ENCODE measurements at regions not wholly inside any gene's neighbourhood (a gene's known extent, or its start where the extent isn't known, plus 50 kb on each side); places are given as distances from the start of the nearest gene placed in this dataset.

DNA sequence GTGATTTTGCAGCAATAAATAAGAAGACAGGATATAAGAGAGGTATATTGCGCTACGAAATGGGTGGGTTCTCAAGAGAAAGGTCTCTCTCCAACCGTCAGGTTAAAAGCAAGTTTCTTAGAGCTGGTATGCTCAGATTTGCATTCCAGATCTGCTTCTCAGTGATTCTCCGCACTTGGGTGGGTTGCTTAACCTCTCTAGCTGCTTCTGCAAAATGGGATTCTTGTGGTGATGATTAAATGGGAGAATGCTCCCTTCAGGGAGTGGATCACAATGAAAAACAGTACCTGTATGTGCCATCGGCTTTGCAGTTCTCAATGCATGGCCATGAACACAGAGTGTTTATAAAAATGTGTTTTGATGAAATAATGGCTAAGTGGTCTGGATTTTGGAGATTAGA, 477.7 kb downstream of the TNS1 start:
- DNase-seq (ENCODE audit: low read depth in 2 of 2), result no peak

DNA sequence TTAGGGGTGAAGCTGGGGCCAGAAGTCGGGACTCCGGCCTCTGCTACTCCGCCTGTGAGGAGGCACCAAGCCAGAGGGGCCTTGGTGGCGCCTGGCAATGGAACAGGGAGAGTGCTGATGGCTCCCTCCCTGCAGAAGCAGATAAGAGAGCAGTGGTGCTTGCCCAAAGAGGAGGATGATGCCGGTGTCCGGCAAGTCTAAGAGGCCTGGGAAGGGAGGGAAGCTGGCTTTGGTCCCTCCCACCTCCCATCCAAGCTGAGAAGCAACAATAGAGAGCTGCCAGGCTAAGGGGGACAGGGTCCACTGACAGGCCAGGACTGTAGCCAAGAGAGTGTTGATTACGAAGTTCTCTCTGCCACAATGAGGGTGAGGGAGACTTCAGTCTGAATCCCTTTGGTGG, 479.5 kb downstream of the TNS1 start:
- DNase-seq (ENCODE audit: low read depth in 2 of 2), result no peak

DNA sequence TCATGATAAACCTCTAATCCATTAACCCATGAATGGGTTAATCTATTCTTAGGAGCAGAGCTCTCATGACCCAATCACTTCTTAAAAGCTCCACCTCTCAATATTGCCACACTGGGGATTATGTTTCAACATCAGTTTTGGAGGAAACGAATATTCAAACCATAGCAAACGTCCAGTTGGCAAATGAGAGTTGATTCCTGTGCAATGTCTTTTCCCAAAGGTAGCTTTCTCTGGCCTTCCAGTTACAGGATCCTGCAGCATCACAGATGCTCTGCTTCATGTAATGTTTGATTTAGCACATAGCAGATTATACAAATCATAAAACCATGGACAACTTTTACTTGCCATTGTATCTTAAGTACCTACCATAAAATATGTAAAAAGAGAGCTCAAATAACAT, 481.0 kb downstream of the TNS1 start:
- DNase-seq (ENCODE audit: low read depth in 2 of 2), result peak in 1 of 2 experiments; percentile 4

DNA sequence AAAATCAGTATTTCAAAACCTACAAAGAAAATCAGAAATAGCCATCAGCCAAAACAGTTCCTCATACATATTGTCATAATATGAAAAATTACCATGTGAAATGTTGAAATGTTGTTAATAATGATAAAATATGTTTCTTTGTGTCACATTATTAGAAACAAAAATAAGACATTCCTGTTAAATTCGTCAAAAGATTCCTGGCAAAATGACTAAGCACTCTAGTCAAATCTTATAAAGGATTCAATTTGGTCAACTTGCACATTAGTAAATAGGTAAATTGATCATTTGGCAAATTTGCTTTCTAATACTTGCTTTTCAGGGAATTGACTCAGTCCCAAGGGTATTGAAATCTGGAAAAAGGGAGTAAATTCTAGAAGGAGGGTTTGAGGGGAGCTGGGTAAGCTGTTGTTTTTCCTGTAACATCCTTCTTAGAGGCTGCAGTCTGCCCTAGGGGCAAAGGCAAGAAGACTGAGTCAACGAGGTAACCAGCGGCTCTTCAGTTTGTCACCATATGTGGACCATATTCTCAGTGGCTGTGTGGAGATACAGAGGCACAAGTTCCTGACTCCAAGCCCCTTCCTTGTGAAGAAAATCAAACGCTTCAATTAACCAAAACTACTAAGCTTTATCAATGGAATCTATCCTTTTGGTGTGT, 482.3 kb downstream of the TNS1 start:
- peak; percentile 23 to 24 for DNase-seq (ENCODE audit: low read depth in 2 of 2)

DNA sequence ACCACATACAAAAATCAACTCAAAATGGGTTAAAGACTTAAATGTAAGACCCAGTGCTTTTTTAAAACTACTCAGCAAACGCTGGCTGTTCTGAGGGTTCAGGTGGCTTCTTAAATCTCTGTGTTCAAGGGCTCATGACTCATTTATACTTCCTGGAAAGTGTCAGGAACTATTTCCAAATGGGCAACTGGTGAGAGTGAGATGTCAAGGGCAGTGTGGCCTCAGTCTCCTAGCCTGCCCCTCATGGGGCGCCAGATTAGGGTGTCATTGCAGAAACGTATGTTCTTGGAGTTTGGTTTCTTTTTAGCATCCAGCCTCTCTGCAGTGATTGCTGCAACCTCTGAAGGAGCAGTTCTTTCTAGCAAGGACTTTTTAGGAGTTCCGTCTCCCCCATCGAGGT, 485.4 kb downstream of the TNS1 start:
- DNase-seq (ENCODE audit: low read depth in 2 of 2), result no peak

DNA sequence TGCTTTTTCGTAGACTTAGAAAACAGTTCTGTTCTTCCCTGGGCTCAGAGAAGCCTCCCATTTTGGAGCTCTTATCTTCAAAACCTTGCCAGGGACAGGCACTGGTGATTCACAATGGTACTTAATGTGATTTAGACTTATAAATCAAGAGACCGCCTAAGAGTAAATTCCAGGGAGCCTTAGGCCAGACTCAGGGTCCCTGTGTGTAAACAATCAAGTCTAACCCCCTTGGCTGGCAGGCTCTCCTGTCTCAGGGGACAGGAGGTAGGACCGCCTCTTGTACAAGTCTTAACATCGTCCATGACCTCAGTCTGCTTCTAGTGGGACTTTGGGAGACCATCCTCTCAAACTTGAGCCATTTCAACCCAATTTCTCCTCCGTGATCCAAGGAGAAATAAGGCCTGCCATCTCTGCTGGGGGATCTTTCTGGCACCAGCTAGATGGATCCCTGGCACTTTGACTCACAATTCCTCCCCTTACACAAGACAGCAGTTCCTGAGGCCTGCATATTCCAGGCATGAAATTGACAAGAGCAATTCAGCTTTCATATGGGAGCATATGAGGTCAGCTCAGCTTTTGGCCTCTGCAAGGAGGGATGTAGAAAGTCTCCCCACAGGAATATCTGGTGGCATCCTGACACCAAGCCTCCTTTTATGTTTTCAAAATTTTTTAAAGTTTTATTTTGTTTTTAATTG, 487.0 kb downstream of the TNS1 start:
- DNase-seq (ENCODE audit: low read depth in 2 of 2), result no peak

DNA sequence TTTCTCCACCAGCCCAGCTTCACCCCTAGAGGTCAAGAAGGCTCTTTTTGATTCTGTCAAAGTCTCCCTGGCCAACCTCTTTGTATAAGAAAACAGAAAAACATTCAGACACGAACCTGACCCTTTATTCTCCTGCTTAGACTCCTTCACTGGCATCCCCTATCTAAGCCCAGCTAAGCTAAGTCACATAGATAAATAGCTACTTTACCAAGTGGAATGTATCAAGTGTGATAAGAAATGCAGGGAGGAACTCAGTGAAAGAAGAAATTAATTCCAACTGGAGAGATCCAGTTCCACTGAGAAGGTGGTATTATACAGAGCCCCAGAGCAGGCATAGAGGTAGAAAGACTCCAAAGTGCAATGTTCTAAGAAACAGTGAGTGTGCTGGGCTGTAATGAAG, 489.5 kb downstream of the TNS1 start:
- DNase-seq (ENCODE audit: low read depth in 2 of 2), result no peak

DNA sequence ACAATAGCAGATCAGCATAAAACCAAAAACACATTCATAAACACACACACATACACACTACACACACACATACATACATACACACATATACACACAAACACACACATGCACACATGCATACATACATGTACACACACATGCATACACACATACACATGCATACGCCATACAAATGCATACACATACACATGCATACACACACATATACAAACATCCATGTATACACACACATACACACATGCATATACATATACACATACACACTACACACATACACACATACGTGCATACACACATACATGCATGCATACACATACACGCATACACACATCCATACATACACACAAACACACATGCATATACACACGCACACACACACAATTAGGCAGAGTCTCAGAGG, 490.1 kb downstream of the TNS1 start:
- DNase-seq (ENCODE audit: low read depth in 2 of 2), result no peak

DNA sequence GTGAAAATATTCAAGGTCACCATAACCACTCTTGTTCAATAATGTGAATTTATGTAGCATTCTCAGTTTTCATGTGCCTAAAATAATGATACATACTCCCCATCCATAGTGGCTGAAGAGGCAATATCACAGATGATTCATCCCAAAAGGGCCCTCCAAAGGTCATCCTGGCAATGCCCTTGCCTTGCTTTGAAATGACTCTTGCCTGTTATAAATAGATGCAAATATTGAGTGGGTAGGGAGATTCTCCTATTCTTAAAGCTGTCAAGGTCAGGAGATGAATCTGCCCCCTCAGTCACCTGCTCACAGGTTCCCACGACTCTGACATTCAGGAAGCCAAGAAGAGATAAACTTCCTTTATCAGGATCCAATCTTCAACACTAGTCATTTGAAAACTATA, 490.5 kb downstream of the TNS1 start:
- no peak for DNase-seq (ENCODE audit: low read depth in 2 of 2)

DNA sequence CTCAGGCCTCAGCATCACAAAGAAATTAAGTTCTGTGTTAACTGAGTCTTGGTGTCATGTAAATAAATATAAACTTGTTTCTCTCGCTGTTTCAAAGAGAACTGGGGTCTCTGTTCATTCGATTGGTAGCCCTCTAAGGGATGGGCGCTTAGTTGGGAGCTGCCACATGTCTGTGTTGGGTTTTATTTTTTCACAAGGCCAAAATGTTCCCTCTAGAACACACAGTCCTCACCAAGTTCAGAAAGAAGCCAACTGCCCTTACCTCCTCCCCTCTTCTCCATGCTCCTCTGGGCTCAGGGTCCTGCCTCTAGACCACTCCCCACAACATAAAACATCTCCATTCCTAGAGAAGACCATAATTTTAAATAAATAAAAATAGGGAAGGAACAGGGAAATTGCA, 490.9 kb downstream of the TNS1 start:
- DNase-seq (ENCODE audit: low read depth in 2 of 2), result no peak

DNA sequence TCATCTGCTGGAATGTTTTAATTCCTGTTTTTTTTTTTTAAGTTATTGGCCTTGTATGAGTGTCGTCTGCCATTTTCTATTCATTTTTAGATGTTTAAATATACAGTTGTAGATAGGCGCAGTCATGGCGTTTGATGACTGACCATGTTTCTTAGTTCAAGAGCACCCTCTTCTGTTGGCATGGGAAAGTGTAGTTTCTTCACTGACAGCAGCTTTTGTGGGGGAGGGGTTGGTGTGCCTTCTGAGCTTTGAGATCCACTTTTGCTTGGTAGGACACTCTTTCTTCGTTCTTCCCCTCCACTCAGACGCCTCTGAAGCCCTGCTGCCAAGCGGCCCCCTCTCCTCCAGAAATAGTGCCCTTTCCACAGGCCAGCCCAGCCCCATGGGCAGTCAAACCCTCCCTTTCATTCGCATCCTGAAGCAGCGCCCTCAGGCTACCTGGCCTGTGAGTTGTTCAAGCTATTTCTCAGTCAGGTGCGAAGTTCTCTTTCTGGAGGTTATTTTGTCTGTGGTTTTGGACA, 492.0 kb downstream of the TNS1 start:
- DNase-seq (ENCODE audit: low read depth in 2 of 2), result peak; percentile 70 to 74

DNA sequence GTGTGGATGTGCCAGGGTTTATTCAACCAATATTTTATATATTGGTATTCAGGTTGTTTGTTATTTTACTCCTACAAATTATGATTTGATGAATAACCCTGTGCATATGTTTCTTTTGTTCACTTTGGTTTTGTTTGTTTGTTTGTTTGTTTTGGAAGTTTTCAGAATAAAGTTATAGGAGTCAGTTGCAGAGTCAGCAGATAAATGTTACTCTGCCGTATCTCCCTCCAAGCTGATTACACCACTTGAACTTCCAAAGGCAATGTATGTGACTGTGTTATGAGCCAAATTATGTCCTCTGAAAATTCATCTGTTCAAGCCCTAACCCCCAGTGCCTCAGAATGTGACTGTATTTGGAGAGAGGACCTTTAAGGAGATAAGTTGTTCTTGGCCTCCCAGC, 497.5 kb downstream of the TNS1 start:
- no peak for DNase-seq (ENCODE audit: low read depth in 2 of 2)

DNA sequence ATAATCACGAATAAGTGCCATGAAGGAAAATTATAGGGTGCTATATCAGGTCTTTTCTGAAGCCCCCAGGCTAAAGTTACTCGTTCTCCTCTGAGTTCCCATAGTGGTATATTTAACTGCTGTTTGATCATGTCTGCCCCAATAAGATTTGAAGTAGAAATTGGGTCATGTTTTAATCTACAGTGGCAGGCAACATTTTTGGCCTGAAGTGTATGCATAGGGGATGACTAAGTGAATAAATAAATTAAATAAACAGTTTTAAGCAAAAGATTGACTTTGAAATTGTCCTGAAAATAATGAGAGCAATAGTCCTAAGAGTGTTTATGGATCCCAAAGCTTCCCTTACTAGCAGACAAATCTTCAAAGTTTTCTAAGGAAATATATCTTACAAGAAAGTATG, 500.9 kb downstream of the TNS1 start:
- no peak for DNase-seq (ENCODE audit: low read depth in 2 of 2)

DNA sequence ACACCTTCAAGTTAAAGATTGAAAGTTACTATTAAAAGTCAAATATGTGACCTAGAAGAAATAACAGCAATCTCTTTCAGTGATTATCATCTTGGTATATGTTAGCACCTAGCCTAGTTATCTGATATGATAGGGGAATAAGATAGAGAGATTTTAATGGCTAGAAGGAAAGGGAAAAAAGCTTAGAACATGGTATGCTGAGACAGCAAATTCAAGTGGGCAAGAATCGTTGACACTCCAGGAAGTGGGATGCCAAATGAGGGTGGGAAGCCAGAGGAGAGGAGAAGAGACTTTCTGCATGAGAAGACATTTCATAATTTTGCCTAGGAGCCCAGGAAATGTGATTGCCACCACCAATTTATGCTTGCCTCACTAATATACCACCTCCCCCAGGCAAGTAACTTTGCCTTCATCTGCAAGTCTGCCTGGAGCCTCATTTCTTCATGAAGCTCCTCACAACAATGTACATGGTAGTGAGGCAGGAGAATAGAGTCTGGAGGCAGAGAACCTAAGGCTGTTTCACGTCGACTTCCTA, 504.9 kb downstream of the TNS1 start:
- DNase-seq (ENCODE audit: low read depth in 2 of 2), result no peak

DNA sequence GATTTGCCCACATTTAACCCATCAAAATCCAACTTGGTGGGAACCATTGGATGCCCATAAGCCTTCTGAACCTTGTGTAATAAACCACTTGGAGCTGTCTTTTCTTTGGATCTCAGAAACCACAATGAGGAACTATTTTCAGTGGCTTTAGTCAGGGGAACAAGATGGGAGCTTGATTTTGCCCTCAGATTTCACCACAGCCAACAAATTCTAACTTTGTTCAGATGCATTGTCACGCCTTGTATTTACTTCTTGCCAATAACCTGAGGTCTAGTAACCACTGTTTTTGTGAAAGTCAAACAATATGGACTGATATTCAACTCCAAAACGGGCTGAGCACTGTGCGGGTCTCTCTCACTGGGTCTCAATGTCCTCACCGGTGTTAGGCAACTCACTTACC, 508.2 kb downstream of the TNS1 start:
- no peak for DNase-seq (ENCODE audit: low read depth in 2 of 2)

DNA sequence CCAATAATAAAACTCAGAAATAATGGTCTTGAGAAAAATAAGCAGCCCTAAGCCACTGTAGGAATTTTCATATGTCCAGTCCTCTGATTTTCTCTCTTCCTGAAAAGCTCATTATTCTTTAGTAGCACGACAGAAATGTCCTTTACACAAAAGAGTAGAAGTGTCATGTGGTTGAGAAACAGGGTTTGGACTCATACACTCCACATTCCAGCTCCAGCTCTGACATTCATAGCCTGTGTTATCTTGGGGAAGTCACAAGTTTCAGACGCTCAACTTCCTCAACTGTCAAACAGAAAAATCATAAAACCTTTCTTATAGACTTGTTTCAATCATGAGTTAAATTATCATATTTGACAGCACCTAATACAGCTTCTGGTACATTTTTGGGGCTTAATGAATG, 511.5 kb downstream of the TNS1 start:
- DNase-seq (ENCODE audit: low read depth in 2 of 2), result no peak

DNA sequence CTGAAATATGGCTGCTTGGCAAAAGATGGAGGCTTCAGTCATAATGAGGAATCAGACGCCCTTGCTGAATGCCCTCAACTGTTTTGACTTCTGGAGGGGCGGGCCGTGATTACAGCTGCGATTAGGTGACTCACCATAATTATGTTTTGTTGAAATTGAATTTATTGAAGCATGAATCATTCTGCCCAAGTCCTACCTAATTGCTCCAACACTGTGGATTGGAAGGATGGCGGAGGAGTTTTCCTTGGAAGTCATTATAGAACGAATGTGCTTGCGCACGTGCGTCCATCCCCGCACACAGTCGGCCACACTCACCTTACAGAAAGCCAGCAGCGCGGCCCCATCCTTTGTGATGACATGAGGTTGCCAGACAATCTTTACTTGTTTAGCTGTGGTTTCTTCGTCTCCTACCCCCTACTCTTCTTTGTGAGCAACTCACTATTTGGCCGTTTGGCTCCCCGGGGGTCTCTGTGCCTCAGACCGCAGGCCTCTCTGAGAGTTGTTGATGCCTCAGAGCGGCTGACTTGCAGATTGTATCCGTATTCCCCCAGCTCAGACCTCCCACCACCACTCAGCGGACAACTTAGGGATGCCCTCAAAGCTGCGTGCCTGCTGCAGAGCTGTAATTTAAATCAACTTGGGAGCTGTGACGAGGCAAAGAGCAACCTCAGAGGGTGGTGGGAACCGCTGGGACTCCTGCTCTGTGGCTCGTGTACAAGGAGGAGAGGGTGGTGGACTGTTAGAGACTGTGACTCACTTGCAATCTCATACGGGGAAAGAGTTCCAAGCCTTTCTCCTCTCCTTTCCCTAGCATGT, 513.4 kb downstream of the TNS1 start:
- no peak for DNase-seq (ENCODE audit: low read depth in 2 of 2)

DNA sequence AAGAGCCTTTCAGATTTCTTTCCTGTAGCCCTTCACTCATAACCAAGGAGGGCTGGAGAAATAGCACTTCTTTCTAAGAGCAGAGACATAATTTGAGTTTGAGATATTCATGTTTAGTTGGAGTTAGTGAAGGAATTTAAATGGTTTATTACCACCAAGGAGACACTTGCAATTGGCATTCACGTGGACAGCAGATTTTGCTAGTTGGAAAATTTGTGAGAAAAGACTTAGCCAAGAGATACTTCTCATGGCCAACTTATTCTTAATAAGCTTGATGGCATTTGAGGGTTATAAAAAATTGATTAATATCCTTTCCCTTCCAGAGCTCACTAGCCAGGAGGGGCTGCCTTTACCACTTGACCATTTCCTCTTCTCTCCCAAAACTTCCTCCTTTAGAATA, 518.7 kb downstream of the TNS1 start:
- DNase-seq (ENCODE audit: low read depth in 2 of 2), result no peak

DNA sequence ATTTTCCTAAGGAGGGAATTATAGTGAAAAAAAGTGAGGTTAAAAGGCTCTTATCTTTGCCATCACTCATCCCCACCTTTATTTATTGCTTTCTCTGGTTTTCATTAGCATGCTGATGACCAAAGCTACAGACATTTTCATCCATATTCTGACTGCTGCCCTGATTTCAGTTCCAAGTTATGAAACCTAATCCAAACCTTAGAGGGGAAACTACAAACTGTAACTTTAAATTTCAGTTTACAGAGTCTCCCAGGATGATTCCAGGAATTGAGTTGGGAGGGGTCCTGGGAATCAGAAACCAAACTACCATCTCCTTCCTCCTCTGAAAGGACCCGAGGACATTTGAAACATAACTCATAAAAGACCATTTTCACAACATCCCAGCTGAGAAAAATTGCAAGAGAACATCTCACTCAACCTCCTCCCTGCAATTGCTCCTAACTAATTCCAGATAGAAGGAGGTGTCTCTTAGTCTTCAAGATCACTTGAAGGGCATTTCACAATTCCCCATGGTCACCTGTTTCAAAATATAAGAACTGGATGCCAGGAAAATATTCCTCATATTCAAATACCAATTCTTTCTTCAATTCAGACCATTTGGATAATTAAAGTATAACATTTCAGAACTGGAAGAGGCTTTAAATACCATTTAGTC, 520.6 kb downstream of the TNS1 start:
- peak; percentile 64 for DNase-seq (ENCODE audit: low read depth in 2 of 2)

DNA sequence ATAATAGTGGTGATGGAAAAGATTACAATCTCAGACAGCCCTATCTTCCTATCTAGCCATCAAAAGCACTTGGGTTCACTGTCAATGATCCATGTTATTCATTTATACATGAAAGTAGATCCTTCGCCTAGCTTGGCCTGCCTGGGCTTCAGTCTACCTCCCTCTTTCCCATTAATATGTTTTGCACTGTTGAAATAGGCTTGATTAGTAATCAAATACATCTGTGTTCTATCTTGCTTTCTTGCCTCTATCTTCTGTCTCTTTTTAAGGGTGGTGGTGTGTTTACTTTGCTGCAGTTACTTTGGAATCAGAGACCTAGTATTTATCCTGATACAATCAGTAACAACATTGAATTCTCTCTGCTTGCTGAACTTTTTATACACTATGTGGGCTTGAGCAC, 521.2 kb downstream of the TNS1 start:
- DNase-seq (ENCODE audit: low read depth in 2 of 2), result no peak

DNA sequence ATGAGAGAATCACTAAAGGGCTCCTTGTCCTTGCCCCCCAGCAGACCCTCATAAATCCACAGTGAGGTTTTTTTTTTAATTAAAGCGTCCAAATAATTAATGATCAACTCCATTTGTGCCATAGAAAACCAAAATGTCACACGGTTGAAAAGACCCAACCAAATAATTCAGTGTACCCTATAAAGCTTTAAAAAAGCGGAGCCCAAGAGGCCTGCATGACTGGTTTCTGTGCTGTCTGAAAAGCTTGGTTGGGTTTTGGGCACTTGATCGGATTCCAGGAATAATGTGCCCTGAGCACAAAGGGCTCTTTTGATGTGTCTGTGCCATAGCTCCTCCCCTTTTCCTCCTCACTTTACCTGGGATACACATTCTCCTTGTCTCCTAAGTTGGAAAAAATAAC, 523.2 kb downstream of the TNS1 start:
- no peak for DNase-seq (ENCODE audit: low read depth in 2 of 2)

Measured in fibroblast of skin of left biceps (primary cell).